Fibroblast of the aortic adventitia (primary cell): ENCODE measurements at regions not wholly inside any gene's neighbourhood (a gene's known extent, or its start where the extent isn't known, plus 50 kb on each side); places are given as distances from the start of the nearest gene placed in this dataset.
A peak's percentile ranks its signal among the peaks of the same experiment; 100 is the strongest.

ENCODE experiments used
- DNase-seq: peaks from one replicate; pipeline ENCODE4 v3.0.0-alpha.2; 2010; ENCODE audit warnings: low read depth
- H3K4me3 ChIP-seq: 2 replicates; pipeline ENCODE4 v1.5.1; 2011; ENCODE audit warnings: low read depth, mild to moderate bottlenecking, control low read depth, low read length, moderate library complexity
- CTCF ChIP-seq: IDR thresholded peaks from 2 replicates; pipeline ENCODE4 v1.5.1; 2011; ENCODE audit warnings: mild to moderate bottlenecking, low read length, control low read depth, inconsistent platforms; ENCODE audit not compliant: insufficient read depth

- no peak overlapping the region for H3K4me3 ChIP-seq
- DNase-seq = no peak
- no peak for TF ChIP-seq CTCF
Observed at GRCh38 chr11:15885854-15886253, 470.5 kb downstream of the SOX6 start.

- TF ChIP-seq CTCF = no peak
- H3K4me3 ChIP-seq = no peak overlapping the region
- no peak for DNase-seq
Observed at GRCh38 chr11:15886299-15886698, 470.0 kb downstream of the SOX6 start.

- DNase-seq = no peak
- no peak overlapping the region for H3K4me3 ChIP-seq
- no peak for TF ChIP-seq CTCF
Observed at GRCh38 chr11:15886866-15887265, 469.5 kb downstream of the SOX6 start.

GRCh38 chr11:15888556-15889345 lies 467.6 kb downstream of the SOX6 start:
- TF ChIP-seq CTCF = no peak
- DNase-seq = peak; percentile 19
- H3K4me3 ChIP-seq = no peak overlapping the region

GRCh38 chr11:15889363-15890030 lies 466.8 kb downstream of the SOX6 start:
- TF ChIP-seq CTCF = no peak
- no peak for DNase-seq
- no peak overlapping the region for H3K4me3 ChIP-seq

GRCh38 chr11:15890031-15890713 lies 466.2 kb downstream of the SOX6 start:
- TF ChIP-seq CTCF = no peak
- peak; percentile 40 for DNase-seq
- H3K4me3 ChIP-seq = no peak overlapping the region
